HG03439 (cell line): ENCODE measurements at regions not wholly inside any gene's neighbourhood (a gene's known extent, or its start where the extent isn't known, plus 50 kb on each side); places are given as distances from the start of the nearest gene placed in this dataset.

Source experiments
- ATAC-seq: cut with Tn5 transposase; IDR thresholded peaks from one replicate; pipeline ENCODE4 v1.9.1; 2021; ENCODE audit warnings: mild to moderate bottlenecking, moderate library complexity; ENCODE audit not compliant: unreplicated experiment

DNA sequence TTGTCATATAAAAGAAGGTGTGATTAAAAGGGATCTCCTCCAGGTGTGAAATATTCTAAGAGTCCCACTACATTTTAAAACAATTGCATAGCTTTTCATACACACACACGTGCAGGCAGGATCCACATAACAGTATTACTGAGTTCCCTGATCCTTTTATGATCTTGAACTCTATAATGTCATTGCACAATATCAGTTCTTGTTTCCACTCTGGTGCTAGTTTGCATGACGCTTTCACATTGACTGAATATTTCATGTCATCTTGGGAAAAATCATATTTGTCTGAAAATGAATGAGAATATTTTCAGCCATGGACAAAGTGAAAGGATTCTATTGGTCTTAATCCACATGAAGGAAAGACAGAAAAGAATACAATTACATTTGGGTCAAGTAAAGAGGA is 703.8 kb downstream of the CDH8 start:
- ATAC-seq: no peak

DNA sequence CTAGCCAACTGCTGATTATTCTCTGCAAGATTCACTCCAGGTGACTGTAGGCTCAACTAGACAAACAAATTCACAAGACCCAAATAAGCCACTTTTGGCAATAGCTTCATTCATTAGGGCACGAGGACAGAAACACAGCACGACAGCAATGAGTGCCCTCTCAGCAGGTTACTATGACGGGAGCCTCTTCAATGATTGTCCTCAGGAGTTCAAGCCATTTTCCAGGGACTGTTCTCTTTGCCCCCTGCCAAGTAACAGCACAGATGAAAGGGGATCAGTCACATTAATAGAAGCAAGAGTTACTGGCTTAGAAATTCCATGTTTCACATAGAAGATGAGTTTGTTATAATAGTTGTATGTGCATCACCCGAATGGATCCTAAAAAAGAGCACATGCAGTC is 712.2 kb downstream of the CDH8 start:
- ATAC-seq: no peak

DNA sequence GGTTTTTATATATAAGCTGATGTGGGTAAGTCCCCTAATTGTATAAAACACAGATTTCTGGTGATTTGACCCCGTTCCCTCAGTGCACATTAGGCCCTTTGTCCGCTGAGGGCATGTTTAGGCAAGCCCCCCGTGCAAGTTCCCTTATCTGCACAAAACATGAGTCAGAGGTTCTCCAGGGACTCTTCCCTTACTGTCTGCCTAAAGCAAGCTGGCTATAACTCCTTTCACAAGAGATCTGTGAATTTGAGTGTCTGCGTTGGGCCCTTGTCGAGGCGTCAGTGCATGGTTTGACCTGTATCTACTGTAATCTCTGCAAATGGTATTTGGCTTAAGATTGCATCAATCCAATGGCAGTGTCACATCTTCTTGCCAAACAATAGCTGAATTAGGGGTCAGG is 712.8 kb downstream of the CDH8 start:
- ATAC-seq: no peak

DNA sequence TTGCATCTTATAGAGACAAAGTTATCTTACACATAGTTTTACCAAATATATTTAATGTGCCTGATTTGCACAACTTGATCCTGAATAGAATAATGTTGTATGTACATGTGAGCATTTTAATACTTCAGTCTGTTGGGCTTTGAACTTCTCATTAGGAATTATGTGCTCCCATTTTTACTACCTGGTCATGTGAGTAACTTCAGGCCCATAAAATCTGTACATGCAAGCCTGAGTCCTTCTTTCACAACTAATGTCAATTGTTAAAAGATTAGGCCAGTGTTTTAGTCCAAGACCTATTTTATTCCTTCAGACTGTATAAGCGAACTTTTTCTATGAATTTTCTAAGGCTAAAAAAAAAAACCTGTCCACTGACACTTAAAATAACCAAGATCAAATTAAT is 715.4 kb downstream of the CDH8 start:
- no peak for ATAC-seq

DNA sequence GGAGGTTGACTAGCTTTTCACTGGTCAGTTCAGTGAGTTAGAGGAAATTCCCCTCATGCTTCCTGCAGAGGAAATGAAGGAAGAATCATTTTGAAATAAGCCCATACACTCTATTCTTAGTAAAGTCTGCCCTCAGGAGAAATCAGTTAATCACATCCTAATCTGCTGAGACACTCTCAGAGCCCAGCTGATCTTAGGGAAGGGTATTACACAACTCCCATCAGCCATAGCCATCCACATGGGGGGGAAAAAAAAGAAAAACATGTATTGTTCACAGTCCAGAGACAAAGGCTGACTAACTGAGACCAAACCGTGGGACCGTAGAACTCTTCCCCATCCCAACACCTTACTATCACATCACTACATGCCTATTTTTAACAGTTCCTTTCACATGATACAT is 722.3 kb downstream of the CDH8 start:
- no peak for ATAC-seq

DNA sequence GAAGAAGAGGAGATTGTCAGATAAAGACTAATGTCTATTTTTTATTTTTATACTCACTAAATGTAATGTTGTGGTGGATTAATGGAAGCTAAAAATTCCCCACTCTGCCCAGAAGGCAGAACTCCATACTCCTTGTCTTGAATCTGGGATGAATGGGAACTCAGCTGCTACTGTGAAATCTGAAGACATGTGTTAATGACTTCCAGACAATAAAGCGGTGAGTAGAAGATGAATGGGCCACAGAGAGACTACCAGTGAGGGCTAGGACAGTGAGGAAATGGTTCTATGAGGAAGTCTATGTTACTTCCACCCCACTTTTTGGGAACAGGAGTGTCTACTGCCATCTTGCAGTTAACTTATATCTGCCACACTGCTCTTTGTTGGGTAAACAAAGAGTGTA is 726.9 kb downstream of the CDH8 start:
- ATAC-seq: no peak

DNA sequence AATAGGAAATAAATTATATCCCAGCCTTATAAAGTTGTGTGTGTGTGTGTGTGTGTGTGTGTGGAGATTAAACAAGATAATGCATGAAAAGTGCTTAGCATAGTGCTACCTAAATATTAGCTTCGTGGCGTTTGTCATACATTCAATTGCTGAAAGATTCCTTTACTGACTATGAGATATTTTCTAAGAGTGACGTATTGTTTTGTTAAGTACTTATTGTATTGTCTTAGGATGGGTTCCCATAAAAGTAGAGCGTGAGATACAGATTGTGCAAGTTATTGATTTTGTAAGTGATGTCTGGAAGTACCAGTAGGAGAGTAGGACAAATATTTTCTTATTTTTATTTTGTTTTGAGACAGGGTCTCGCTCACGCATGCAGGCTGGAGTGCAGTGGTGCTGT is 730.0 kb downstream of the CDH8 start:
- no peak for ATAC-seq

DNA sequence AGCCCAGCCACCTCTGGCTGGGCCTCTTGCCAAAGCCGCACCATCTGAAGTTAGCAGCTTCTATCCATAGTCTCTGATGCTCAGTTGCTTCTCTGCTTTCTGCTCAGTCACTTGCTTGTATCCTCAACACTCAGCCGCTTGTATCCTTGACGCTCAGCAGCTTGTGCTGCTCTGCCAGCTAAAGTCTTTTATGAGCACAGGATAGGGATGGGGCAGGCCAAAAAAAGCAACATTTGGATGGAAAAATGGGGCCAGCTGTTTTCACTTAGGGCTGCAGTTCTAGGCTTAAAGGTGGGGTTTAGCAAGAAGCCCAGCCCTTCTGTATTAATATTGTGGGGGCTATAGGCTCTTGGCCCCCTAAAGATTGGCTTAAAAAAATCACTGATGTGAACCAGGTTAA is 739.4 kb downstream of the CDH8 start:
- ATAC-seq: no peak

DNA sequence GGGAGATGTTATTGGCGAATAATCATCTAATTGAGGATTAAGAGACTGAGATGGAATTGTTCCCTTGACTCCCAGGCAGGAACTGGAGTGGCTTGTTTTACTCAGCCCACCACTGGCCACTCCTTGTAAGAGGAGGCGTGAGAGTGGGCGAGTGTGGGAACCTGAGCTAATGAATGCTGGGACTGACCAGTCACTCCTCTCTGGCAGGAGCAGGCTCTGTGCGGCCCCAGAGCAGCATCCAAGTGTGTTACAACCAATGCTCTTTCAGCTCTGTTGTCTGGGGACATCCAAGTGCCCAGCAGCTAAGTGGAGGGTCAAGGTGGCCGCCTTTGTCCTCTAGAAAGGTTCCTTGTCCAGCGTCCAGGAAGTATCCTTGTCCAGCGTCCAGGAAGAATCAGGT is 739.9 kb downstream of the CDH8 start:
- no peak for ATAC-seq

DNA sequence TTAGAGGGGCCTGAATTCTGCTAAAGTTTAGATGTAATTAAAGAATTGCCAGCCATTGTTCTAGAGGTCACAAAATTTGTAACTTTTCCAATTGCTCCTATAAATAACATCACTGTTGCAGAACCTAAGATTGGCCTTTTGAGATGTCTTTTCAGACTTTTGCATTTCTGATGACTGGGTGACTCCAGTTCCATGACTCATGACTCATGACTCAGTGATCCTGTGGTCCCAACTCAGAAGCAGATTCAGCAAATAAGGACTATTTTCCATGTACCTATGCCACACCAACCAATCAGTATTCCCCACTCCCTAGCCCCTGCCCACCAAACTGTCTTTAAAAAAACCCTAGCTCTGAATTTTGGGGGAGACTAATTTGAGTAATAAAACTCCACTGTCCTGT is 740.9 kb downstream of the CDH8 start:
- ATAC-seq: no peak

DNA sequence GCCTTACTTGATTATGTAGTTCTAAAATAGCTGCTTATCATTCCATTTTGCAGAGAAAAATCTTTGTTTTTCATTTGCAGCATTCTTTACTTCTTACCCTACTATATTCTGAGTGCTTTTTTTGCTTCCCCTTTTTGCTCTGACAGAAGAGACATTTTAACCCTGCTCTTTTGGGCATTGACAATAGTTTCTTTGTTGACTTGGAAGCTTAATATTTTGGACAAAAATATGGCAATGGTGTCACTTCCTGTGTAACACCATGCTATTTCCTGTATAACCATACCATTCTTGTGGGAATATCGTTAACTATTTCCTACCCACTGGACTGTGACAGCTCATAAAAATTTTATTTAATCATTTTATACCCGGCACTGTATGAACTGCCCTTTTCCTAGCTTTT is 747.1 kb downstream of the CDH8 start:
- ATAC-seq: no peak

DNA sequence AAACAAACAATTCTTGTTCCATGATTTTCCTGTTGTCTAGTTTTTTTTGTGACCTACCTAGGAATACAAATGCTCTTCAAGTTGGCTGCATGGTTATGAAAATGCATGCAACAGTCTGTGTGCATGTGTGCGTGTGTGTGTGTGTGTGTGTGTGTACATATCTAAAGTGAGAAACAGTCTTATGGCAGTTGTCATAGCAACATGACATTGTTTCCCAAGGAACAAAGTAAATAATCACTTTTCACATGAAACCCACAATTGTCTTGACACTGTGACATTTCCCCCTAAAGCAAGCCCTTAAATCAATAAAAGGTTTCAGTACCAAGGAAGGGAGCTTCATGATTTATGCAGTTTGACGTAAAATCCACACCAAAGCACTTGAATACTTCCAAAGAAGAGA is 758.4 kb downstream of the CDH8 start:
- ATAC-seq: no peak

DNA sequence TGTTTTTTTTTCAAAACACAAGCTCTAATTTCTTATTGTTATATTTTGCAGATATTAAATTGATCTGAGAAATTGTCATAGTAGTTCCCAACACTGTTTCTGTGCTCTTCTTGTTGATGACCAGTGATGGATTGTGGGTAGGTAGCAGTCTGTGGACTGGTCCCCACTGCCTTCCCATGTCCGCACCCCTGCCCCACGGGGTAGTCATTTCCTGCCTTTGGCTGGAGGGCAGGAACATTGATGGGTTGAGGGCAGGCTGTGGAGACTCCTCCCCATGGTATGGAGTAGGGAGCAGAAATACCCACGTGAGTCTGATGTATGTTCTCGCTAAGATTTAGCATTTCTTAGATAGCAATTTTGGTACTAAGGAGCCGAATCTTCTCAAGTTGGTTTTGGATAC is 762.0 kb downstream of the CDH8 start:
- ATAC-seq: no peak

DNA sequence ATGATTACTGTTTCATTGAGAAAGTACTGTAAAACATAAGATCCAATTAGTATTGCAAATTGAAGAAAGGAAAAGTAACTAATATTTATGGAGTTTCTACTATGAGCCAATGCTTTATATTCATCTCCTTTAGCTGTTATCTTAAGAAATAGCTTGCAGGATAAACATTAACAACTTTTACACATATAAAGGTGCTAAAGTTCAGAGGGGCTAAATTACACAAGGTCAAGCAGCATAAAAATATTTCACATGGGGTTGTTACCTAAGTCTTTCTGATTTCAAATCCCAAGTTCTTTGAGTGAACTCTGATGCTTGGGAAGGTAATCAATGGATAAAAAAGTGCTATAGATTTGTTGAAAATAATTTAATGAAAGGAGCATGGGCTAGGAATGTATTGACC is 765.5 kb downstream of the CDH8 start:
- no peak for ATAC-seq

DNA sequence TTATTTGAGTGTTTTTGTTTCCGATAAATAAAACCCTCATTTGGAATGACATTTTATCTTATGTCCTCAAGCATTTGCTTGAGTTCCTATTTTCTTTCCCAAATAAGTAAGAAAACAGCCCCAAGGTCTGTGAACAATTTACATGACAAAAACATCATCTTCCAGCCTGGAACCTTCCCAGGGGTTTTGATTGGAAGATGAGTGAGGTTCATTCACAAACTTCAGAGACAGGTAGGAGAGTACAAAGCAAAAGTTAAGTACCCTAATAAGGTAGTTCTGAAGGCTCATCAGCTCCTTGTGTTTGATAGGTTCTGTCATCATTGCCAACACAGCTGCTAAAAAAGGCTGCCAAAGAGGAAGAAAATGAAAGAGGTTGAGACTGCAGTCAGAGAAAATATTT is 772.8 kb downstream of the CDH8 start:
- ATAC-seq: no peak

DNA sequence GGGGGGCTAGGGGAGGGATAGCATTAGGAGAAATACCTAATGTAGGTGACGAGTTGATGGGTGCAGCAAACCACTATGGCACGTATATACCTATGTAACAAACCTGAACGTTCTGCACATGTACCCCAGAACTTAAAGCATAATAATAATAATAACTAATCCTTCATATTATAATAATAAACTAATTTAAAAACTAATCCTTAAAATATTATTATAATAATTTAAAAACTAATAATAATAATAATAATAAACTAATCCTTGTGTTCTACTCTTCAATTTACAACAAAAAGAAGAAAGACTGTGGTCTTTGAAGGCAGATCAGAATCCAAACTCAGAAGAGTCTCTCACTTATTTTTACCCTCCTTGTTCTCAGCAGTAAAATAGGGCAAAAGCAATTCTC is 774.9 kb downstream of the CDH8 start:
- no peak for ATAC-seq

DNA sequence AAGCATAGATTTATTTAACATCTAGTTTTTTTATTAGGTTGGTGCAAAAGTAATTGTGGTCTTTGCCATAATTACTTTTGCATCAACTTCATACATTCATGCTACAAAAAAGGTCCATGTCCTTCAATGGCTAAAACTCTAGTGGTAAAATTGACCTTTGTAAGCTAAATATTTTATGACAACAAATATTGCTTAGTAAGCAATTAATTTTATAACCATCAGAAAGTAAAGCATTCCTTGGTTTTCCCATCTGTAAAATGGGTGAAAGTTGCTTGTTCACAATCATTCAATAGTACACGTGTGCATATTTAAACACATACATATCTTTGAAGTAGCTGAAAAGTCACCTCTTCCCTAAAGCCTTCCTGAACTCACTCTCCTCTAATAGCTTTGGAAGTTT is 789.6 kb downstream of the CDH8 start:
- ATAC-seq: no peak

DNA sequence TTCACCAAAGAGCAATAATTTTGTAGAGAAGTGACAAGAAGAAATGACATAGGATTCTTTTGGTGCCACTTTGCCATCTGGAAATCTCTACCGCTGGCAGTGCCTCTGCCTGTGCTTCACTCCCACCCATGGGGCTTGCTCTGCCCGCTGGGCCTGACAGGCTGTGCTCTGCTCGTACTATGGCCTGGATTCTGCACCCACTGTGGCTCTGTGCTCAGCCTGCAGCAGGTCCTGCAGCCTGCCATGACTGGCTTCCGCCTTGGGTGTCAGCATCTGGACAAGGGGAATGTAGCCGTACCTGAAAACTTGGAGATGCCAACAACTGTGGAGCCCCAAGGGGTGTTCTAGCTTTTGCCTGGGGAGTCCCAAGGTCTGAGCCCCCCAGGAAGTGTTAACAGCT is 792.3 kb downstream of the CDH8 start:
- no peak for ATAC-seq

DNA sequence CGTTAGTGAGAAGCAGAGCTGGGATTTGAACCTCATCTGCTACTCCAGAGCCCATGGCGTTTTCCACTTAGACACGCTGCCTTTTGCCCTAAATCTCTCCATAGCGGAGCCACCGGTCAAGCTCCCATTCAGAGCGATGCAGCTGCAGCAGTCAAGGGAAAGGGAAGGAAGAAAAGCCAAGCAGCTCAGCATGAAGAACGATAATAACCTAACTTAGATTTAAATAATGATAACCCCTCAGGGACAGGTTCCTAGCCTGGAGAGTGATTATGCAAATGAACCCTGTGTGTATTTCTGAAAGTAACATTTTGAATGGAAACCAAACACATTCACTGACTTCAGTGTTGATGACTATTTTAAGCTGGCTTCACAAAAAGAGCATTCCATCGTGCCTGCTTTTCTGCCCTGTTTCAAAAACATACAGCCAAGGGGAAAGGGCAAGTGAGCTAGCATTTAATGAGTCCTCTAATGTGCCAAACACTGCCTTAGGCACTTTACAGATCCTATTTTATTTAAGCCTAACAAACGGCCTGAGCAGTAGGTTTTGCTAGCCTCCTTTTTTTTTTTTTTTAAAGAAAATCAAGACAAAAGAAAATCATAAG is 798.3 kb downstream of the CDH8 start:
- no peak for ATAC-seq

DNA sequence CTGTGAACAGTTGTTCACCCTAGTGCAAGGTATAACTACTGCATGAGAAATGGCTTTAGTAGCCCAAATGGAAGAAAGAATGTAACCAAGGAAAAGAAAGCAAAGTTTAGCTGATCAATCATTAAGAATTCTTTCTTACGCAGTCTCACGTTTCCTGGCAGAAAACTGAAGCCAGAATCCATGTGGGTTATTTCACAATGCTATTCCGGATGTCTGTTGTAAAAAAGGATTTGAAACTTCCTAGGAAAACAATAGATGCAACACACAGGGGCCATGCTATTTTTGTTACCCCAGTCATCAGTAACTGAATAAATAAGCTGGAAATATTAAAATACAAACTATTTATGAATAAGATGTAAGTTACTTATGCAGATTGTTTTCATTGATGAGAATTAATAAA is 802.5 kb downstream of the CDH8 start:
- no peak for ATAC-seq

DNA sequence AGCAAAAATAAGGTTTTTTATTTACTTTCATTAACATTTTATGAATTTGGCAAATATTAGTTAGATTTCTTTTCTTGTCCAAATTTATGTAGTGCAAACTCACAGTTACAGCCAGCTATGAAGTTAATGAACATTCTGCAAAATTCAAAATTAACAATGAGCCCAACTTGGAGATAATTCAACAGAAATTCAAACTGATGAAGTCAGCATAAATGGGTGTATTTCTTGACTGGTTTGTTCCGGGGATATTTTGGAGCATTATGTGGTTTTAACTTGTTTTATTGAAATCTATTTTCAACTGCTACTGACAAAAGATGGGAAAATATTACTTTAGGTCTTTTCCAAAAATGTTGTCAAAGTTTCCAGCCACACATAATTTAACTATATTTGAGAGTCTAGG is 807.9 kb downstream of the CDH8 start:
- ATAC-seq: no peak

DNA sequence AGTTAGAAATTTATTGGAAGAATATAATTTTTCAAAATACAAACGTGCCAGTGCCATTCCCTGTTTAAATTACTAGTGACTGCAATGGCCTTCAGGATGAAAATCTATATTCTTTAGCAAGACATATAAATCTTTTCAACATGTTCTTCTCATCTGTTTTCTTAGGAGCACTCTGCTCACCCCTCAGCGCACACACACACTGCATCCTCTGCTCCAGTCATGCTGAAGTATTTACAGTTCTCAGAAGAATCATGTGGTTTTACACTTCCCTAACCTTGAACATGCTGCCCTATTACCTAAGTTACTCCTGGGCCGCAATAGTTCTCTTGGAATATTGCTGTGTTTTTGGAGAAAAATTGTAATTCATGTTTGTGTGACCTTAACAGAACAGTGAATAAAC is 820.6 kb downstream of the CDH8 start:
- no peak for ATAC-seq

DNA sequence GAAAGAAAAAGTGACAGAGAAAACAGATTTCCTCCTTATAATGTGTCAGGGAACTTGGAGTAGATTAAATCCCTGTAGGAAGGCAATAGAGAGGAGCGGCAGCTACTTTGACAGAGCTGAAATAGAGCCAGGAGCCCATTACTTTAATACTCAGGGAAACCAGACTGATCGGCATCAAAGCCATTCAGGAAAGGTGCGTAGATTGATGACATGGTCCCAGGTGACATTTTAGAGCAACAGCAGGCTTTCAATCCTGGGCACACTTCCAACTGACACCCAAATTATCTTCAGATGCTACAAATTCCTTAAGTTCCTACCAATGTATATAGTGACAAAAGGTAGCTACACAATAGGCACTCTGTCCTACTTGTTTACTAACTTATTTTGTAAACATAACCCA is 821.5 kb downstream of the CDH8 start:
- ATAC-seq: no peak

DNA sequence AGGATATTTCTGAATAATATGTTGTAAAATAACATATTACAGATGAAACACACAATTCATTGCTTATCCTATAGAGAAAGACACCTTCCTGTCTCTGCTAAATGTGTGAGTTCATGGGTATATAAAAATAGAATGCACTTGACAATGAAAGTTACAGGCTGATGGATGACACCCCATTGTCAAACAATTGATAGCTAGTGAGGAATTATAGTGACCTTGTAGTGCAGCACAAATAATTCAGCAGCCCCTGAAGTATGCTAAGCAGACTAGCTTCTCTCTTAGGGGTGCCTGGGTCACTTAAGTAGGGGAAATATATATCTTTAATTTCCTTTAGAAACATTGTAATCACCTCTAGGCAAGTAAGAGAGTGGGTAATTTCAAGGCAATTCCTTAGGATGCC is 826.2 kb downstream of the CDH8 start:
- ATAC-seq: no peak
